Inflammatory macrophage treated with lipopolysaccharide for 4 hours (primary cell): ENCODE measurements at regions not wholly inside any gene's neighbourhood (a gene's known extent, or its start where the extent isn't known, plus 50 kb on each side); places are given as distances from the start of the nearest gene placed in this dataset.

Source experiments
- DNase-seq: peaks from one replicate; pipeline ENCODE4 v3.0.0-alpha.2; 2020

DNA sequence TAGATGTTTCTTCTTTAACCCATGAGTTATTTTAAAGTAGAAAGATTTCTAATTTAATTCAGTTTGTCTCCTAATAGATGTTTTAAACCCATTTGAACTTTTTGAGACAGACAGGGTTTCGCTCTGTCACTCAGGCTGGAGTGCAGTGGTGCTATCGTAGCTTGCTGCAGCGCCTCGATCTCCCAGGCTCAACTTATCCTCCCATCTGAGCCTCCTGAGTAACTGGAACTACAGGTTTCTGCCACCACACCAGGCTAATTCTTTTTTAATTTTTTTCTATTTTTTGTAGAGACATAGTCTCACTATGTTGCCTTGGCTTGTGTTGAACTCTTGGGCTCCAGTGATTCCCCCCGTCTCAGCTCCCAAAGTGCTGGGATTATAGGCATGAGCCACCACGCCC lies 53.0 kb upstream of the RAB18 start:
- no peak for DNase-seq

DNA sequence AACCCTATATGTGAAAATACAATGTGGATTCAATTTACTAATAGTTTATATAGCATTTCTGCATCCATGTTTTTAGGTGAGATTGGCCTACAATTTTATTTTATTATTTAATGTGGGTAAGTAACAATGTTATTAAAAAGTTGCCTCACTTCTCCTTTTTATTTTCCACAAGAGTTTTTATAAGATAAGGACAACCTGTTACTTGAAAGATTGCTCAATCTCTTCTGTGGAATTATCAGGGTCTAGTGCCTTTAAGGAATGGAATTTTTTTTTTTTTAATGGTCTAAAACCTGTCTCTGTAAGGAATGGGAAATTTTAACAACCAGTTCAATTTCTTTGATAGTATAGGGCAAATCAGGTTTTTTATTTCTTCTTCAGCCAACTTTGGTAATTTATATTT lies 53.9 kb upstream of the RAB18 start:
- DNase-seq = no peak

DNA sequence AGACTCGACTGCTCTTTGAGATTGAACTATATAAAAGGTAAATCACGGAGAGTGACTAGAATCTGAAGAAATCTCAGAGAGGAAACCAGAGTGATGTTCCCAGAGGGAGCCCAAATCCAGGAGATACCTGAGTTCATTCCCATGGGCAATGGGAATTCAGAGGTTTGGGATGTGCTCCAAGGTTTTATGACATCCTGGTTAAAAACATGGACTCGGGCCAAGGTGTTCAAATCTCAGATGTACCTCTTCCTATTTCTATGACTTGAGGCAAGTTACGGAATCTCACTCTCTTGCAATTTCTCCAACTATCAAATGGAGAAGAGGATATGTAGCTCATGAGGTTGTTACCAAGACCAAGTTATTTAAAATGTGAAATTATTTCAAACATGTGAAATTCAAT lies 54.5 kb upstream of the RAB18 start:
- DNase-seq = no peak

DNA sequence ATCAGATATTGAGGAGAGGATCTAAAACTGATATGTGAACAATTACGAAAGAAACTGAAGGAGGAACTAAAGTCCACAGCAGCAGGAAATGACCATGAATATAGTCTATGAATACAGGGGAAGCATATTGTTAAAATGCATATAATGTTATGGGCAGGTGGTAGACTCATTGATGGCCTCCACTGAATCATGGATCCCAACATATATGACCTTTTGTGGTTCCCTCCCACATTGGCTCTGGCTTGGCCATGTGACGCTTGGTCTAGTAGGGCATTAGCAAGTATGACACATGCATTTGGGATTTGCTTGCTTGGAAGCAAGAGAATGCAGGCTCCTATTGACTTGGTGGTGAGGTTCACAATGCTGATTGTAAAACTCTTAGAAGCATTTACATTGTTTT lies 55.2 kb upstream of the RAB18 start:
- peak; percentile 64 for DNase-seq

DNA sequence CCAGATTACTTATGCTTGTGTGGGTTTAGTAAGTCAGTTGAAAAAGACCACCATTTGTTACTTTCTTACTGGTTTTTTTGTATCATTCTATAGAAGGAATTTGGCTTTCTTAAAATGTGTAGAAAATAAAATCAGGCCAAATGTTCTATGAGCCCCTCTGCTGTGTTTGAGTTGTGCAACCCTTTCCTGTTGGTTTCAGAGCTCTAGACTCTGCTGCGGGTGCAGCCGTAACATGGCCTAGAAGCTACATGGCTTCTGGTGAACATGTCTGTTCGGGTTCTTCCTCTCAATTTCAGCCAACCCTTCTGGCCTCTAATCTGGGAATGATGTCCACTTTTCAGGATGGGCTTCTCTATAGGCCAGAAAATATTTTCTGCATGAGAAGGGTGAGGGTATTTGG lies 56.6 kb upstream of the RAB18 start:
- no peak for DNase-seq

DNA sequence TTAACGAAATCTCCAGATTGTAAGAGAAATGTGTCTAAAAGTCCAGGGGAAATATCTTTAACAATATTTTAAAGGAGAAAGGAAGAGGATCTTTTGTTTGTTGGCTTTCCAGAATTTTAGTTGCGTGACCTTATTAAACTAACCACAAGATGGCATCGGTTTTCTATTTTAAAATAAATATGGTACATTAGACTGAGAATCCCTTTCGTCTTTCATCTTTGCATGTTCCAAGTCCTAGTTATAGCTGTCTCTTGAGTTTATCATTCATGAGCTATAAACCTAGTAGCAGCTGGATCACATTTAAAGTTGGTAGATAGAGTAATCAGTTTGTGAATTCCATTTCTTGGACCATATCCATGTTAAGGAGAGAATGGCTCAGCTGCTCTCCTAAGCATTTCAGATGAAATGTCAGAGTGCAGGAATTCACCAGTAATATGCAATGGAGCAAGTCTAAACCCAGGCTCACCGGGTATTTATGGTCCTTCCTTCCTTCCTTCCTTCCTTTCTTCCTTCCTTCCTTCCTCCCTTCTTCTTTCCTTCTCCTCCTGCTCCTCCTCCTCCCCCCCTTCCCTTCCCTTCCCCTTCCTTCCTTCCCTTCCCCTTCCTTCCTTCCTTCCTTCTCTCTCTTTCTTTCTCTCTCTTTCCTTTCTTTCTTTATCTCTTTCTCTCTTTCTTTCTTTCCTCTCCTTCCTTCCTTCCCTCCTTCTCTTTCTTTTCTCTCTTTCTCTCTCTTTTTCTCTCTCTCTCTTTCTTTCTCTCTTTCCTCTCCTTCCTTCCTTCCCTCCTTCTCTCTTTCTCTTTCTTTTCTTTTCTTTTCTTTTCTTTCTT lies 57.8 kb upstream of the RAB18 start:
- DNase-seq = peak; percentile 57

DNA sequence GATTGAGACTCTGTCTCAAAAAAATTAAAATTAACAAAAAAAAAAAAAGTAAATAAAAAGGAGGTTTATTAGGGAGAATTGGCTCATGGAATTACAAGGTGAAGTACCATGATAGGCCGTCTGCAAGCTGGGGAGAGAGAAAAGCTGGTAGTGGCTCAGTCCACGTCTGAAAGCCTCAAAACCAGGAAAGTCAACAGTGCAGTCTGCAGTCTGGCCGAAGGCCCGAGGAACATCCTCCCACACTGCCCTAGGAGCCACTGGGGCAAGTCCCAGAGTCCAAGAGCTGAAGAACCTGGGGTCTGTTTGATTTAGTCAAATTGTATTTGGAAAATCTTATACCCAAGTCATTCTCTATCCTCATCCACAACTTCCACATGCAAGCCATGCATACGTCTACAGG lies 59.0 kb upstream of the RAB18 start:
- DNase-seq = no peak

DNA sequence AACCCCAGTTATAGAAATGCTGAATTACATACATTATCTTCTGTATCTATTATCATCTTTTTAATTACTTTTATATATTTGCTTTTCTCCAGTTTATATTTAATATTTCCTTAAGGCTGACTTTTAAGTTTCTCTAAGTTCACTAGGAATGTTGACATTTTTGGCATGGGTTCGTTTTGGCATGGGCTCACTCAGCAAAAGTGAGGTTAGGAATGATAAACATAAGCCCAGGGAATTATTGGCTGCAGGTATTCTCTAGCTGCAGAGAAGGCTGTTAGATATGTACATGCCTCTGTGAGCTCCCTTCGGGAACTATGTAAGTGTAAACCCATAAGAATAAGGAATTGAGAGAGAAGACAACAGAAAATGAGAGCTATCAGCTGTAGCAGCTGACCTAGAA lies 63.6 kb upstream of the RAB18 start:
- no peak for DNase-seq

DNA sequence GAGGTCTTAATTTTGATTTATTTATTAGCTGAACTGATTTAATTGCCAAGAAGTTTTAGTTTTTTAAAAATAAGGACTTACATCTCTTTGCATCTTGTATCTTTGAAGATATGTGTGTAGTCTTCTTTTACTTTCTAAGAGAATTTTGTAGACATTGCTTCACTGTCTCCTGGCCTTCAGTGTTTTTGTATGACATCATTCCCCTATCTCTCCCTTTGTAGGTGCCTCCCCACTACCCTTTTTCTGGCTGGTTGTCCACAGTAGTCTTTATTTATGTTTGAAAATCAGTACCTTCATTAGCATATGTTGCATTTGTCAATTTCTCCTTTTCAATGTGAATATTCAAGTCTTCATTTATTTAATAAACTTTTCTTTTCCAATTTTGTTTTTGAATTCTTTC lies 64.1 kb upstream of the RAB18 start:
- no peak for DNase-seq

DNA sequence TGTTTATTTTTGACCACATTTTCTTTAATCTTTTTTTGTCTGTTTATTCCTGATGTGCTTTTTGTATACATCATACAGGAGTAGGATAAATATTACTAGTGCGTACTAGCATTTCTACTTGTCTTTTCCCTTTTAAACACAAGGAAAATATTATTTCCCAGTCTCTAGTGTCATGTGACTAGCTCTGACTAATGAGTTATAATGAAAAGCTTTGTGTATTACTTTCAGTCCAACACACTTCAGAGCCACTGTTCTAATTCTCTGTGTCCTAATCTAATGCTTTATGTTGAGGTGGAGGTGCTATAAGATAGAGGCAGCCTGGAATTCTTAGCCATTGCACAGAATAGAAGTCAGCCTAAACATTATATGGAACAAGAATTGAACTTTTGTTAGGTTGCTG lies 65.0 kb upstream of the RAB18 start:
- no peak for DNase-seq

DNA sequence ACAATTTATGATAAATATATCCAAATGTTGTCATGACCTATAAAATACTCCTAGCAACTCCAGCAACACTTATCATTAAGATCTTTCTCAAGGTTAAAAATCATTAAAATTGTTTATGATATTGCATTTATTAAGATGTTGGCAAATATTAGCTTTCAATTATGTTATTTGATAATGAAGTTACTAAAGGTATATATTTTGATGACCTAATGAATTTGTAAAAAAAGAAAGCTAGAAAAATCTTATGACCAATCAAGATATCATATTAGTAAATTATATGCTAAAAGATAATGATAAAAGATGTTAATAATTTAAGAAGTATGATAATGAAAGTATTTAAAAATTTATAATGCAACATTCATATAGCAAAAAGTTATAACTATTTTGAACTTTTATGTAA lies 66.3 kb upstream of the RAB18 start:
- DNase-seq = no peak

DNA sequence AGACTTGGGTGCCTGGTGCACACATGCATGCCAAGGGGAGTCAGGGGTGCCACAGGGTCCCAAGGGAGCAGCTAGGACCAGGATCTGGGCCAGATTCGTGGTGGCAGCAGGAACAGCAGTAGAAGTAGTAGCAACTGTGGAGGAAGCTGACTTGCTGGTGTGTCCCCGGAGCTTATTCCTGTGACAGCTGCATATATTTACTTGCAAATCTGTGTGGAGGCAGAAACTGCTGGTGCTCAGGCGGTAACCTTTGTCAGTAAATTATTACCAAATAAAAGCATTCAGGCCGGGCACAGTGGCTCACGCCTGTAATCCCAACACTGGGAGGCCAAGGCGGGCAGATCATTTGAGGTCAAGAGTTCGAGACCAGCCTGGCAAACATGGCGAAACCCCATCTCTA lies 67.4 kb upstream of the RAB18 start:
- no peak for DNase-seq

DNA sequence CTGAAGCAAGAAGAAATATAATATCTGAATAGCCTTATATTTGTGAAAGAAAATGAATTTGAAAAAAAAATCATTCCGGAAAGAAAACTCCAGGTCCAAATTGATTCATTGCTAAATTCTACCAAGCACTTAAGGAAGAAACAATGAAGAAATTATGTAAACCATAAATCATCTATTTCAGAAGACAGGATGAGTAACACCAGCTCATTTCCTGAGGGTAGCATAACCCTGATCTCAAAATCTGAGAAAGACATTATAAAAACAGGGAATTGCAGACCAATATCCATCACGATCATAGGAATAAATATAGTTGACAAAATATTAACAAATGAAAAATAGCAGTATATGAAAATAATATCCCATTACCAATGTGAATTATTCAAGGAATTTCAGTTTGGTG lies 70.1 kb upstream of the RAB18 start:
- no peak for DNase-seq

DNA sequence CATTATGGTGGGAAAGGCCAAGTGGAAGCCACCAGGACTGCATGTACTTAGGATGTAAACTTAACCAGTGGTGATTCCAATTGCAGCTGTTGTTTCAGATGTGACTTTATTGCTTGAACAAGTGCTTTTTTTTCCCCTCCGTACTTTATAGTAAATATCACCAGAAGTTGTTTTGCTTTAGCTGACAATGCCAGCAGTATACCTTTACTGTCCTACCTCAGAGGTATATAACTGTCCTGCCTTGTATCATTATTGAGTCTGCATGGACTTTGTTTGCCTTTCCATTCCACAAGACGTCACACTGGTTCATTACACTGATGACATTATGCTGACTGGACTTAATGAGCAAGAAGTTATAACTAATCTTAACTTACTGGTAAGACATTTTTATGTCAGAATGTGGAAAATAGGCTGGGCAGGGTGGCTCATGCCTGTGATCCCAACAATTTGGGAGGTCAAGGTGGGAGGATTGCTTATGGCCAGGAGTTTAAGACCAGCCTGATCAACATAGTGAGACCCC lies 77.1 kb upstream of the RAB18 start:
- DNase-seq = no peak

DNA sequence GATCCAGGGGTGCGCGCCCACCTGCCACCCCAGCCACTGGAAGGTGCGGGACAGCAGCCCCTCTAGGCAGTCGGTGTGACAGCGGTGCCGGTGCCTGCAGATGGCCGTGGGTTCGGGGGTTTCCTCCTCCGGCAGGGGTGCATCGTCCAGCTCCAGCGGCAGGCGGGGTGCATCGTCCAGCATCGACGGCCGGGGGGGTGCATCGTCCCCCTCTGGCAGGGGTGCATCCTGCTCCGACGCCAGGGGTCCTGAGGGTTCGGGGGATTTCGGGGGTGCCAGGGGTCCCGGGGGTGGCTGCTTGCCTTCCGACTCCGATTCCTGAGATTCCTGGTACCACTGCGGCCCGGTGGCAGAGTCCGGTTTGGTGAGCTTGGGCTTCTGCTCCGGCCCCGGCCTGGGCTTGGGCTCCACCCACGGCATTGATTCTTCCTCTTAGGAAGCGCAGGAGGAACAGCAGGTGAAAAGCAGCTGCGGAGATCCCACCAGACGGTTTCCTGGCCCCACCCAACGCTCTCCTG lies 90.2 kb upstream of the RAB18 start:
- DNase-seq = no peak

DNA sequence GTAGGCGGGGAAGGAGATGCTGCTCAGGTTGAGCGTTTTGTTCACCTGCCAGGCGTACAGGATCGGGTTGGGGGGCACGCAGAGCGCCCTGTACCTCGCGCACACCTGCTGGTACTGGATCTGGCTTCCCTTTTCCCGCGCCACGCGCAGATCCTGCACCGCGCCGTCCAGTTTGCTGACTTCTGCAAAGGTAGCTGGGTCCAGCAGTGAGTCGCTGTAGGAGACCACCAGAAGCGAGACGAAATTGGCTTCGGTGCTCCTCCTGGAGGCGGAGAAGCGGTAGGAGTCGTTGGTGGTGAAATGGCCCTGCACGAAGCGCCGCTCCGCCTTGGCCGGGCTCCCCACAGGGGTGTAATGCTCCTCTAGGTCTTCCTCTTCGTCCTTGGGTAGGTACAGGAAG lies 90.7 kb upstream of the RAB18 start:
- no peak for DNase-seq

DNA sequence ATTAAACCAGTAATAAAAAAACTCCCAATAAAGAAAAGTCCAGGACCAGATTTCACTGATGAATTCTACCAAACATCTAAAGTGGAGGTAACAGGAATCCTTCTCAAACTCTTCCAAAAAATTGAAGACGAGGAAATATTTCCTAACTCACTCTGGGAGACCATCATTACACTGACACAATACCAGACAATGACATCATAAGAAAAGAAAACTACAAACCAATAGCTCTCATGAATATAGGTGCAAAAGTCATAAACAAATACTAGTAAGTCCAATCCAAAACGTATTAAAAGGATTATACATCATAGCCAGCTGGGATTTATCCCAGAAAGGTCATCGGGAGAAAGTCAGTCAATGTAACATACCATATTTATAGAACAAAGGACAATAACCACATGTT lies 94.0 kb upstream of the RAB18 start:
- DNase-seq = no peak

DNA sequence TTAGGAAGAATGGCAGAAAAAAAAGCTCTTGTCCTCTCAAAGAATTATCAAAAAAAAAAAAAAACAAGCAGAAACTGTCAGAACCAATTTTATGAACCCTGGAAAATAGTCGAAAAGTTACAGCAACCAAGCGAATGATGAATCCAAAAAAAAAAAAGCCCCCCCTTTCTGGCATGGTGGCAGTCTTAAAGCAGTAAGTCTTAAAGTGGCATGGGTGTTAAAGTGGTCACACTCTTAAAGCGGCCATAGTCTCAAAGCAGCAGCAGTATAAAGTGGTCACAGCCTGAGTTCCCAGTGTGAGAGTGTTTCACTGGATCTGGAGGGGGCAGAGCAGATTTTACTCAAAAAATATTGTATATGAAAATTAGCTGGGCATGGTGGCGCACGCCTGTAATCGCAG lies 96.8 kb upstream of the RAB18 start:
- DNase-seq = no peak

DNA sequence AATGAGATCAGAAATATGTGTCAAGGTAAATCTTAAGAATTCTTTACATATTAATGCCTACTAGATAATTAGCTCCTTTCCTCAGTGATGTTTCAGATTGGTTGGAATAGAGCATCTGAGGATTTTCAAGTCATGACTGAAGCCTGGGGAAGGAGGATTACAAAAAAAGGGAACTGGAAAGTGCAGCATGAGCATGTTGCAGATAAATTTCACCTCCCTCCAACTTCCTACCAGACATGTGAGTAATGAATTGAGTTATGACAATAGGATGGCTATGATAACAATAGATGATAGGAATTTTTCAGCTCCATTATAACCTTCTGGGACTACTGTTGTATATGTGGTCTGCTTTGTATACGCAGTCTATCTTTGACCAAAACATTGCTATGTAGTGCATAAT lies 104.2 kb upstream of the RAB18 start:
- peak; percentile 69 for DNase-seq

DNA sequence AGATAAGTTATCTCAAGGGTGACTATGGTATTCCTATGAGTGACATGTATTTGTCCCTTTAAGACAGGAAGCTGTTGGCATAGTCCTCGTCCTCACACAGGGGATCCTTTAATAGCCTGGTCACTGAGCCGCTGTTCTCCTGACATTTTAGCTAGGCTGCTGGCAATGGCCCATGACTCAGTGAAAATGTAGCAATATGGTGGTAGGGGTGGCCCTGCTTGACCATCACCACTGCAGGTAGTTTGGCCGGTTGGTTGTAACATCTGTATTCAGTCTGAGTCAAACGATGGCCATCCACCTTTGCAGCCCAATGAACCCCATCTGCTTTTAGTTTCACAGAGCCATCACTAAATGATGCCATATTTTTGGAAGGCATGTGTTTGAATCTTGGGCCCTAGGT lies 110.1 kb upstream of the RAB18 start:
- no peak for DNase-seq

DNA sequence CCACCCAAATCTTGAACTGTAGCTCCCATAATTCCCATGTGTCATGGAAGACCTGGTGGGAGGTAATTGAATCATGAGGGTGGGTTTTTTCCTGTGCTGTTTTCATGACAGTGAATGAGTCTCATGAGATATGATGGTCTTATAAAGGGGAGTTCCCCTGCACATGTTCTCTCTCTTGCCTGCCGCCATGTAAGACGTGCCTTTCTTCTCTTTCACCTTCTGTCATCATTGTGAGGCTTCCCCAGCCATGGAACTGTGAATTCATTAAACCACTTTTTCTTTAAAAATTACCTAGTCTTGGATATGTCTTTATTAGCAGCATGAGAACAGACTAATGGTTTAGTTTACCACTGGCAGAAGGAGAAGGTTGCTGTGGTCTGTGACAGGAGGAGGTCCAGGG lies 111.5 kb upstream of the RAB18 start:
- no peak for DNase-seq

DNA sequence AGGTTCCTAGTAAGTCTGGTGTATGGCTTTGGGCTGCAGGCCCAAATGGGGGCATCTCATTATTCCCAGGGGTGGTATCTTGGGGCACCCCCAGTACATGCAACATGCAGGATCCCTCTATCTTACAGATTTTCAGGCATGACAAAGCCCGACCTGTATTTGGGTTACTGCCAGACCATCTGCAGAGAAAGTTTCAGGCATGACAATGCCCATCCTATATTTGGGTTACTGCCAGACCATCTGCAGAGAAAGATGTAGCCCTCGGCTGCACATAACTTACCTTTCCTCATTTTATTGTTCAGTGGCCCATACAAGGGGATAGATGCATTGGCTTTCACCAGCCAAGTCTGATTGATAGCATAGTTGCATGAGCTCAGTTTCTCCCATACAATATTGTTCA lies 112.2 kb upstream of the RAB18 start:
- DNase-seq = no peak

DNA sequence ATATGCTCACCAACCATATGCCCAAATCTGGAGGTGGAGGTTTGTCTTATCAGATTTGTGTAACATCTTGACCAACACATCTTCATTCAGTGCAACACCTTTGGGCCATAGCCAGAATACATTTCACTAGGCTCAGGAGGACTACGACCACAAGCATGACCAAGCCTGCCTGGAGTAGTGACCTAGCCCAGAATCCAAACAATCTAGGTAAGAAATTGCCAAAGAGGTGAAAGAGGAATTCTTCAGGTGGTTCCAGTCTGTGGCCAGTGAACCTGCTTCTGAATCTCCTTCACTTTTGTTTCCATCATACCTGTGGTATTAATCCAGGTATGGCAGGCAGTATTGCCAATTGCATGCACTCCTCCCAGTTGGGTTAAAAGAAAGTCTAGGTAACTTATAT lies 112.8 kb upstream of the RAB18 start:
- no peak for DNase-seq

DNA sequence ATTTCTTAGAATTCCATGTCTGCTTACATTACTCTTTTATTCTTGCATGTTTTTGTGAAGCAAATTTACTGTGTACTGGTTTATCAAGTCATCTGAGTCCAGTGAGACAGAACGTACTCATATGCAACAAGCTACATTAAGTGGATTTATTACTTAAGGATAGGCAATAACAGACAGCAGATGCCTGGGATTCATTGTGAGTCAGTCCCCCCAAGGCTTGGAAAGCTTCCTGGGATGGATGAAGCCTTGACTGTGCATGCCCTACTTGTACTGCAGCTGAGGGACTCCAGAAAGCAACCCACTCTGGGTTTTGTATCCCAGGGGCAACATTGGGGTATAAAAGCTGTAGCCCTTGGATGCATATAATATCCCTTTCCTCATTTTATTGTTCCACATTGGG lies 113.4 kb upstream of the RAB18 start:
- no peak for DNase-seq

DNA sequence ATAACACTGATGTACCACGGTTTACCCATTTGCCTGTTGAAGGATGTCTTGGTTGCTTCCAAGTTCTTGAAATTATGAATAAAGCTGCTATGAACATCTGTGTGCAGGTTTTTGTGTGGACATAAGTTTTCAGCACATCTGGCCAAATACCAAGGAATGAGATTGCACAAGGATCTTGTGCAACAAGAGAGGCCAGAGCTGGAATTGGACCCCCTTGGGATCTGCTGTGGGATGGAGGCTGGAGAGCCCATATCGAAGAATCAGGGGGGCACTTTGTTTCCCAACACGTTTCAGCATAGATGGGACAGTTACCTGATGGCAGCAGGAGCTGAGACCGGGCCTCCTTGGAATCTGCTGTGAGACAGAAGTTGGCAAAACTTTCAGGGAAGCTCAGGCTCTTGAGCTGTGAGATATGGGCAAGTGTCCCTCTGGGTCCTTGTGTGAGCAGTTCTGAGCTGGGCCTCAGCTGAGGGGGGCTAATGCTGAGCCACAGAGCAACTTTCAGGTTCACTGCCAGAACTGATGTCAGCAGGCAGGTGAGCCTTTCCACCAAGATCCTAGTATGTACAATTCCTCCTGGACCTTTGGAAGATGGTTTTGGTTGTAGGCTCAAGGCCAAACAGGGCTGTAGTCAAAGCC lies 115.2 kb upstream of the RAB18 start:
- DNase-seq = no peak
